HG02852 (cell line): ENCODE measurements at regions not wholly inside any gene's neighbourhood (a gene's known extent, or its start where the extent isn't known, plus 50 kb on each side); places are given as distances from the start of the nearest gene placed in this dataset.
"Not testable (repeated sequence)": the region's sequence is repeated elsewhere in the genome, so short reads cannot be mapped to it uniquely, and the experiment has no call there.

Experiments used
- ATAC-seq: cut with Tn5 transposase; IDR thresholded peaks from one replicate; pipeline ENCODE4 v1.9.1; 2021; ENCODE audit warnings: mild to moderate bottlenecking, moderate library complexity; ENCODE audit not compliant: unreplicated experiment

GRCh38 chr13:73544175-73544574, 485.4 kb downstream of the KLF5 start:
- ATAC-seq = no peak

GRCh38 chr13:73542446-73542845, 483.6 kb downstream of the KLF5 start:
- ATAC-seq = no peak

GRCh38 chr13:73536865-73537264, 478.1 kb downstream of the KLF5 start:
- ATAC-seq = no peak

GRCh38 chr13:73535341-73535740, 476.5 kb downstream of the KLF5 start:
- no peak for ATAC-seq

GRCh38 chr13:73532987-73533510, 474.2 kb downstream of the KLF5 start:
- no peak for ATAC-seq

GRCh38 chr13:73532582-73532981, 473.8 kb downstream of the KLF5 start:
- ATAC-seq = no peak

GRCh38 chr13:73531014-73531413, 472.2 kb downstream of the KLF5 start:
- no peak for ATAC-seq

- ATAC-seq = no peak
Observed at GRCh38 chr13:73522937-73523336, 464.1 kb downstream of the KLF5 start.

- ATAC-seq = no peak
Observed at GRCh38 chr13:73521985-73522524, 463.2 kb downstream of the KLF5 start.

- no peak for ATAC-seq
Observed at GRCh38 chr13:73521290-73521624, 462.5 kb downstream of the KLF5 start.

GRCh38 chr13:73520566-73521289, 461.9 kb downstream of the KLF5 start:
- ATAC-seq = no peak

- ATAC-seq = not testable (repeated sequence)
Observed at GRCh38 chr13:73520135-73520534, 461.3 kb downstream of the KLF5 start.

- ATAC-seq = no peak
Observed at GRCh38 chr13:73519396-73520116, 460.8 kb downstream of the KLF5 start.

GRCh38 chr13:73517766-73518165, 459.0 kb downstream of the KLF5 start:
- no peak for ATAC-seq

- ATAC-seq = no peak
Observed at GRCh38 chr13:73516731-73517130, 457.9 kb downstream of the KLF5 start.

GRCh38 chr13:73514208-73514607, 455.4 kb downstream of the KLF5 start:
- ATAC-seq = no peak

- no peak for ATAC-seq
Observed at GRCh38 chr13:73513751-73514150, 454.9 kb downstream of the KLF5 start.

GRCh38 chr13:73508841-73509240, 450.0 kb downstream of the KLF5 start:
- ATAC-seq = no peak

GRCh38 chr13:73505376-73505890, 446.6 kb downstream of the KLF5 start:
- ATAC-seq = no peak

GRCh38 chr13:73499695-73500094, 440.9 kb downstream of the KLF5 start:
- no peak for ATAC-seq

GRCh38 chr13:73497430-73497829, 438.6 kb downstream of the KLF5 start:
- ATAC-seq = no peak

- ATAC-seq = no peak
Observed at GRCh38 chr13:73496711-73497110, 437.9 kb downstream of the KLF5 start.
